ENCODE measurements at regions not wholly inside any gene's neighbourhood (a gene's known extent, or its start where the extent isn't known, plus 50 kb on each side); places are given as distances from the start of the nearest gene placed in this dataset.

GRCh38 chr17:34059423-34060220, 195.5 kb upstream of the CCL2 start:
- H3K9me3 ChIP-seq (replicated peaks in 1 of 3), result no peaks in the 10 kb centered on the region
- TF ChIP-seq POLR2A (IDR thresholded peaks at IDR 0.05) (no peak), CTCF (IDR thresholded peaks at IDR 0.05) (no peak)
- H3K36me3 ChIP-seq (replicated peaks in 1 of 2), result no peaks in the 10 kb centered on the region
- no peaks in the 10 kb centered on the region for H3K27me3 ChIP-seq
- intact Hi-C loops (cut with DNase I), result no loop called here
- no peak overlapping the region for H3K27ac ChIP-seq
- DNase-seq, result no peak
- H3K4me3 ChIP-seq, result no peak overlapping the region
- H3K4me1 ChIP-seq (replicated peaks in 1 of 2), result no peaks in the 10 kb centered on the region
- WGBS, 4 donors, result 86 to 93% (median 90%) methylated on average over 4 to 10 of the region's 10 CpGs

DNA sequence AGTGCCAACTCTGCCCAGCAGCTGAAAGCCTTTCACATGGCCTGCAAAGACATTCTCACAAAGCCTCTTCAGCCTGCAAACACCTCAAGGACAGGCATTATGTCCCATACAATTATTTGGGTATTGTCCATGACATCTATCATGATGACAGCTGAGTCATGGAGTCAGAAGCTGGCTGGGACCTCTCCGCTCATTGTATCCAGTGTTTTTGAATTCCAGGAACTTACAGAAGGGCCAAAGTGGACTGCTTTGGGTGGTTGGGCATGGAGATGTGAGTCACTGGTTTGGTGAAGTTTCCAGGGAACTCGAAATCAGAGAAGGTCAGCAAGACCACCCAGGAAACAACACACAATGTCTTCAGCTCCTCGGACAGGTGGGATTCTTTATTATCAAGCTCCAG, 188.6 kb upstream of the CCL2 start:
- WGBS, 4 donors, result 63 to 79% (median 72%) methylated on average over 3 of the region's 3 CpGs
- H3K9me3 ChIP-seq (replicated peaks in 1 of 3), result no peaks in the 10 kb centered on the region
- H3K4me1 ChIP-seq (replicated peaks in 1 of 2), result no peaks in the 10 kb centered on the region
- no peak overlapping the region for H3K4me3 ChIP-seq
- no peak overlapping the region for H3K27ac ChIP-seq
- intact Hi-C loops (cut with DNase I), result no loop called here
- no peak for DNase-seq
- TF ChIP-seq POLR2A (IDR thresholded peaks at IDR 0.05) (no peak), CTCF (IDR thresholded peaks at IDR 0.05) (no peak)
- no peaks in the 10 kb centered on the region for H3K27me3 ChIP-seq
- no peaks in the 10 kb centered on the region for H3K36me3 ChIP-seq (replicated peaks in 1 of 2)

DNA sequence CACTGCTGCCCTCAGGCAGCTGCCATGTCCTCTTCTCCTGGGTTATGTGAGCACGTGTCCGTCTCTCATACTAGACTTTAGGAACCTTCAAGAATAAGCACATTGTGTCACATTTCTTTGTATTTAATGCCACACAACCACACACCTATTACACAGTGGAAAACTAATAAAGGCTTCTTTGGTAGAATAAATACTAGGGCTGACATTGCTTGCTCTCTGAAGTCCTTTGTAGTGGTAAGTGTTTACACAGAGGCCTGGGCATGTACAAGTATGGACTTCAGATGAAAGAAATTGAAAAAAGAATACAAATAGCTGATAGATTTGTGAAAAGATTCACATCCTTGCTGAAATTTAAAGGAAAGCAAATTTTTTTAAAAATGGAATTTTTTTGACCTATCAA, 188.1 kb upstream of the CCL2 start:
- H3K4me3 ChIP-seq, result no peak overlapping the region
- no peaks in the 10 kb centered on the region for H3K9me3 ChIP-seq (replicated peaks in 1 of 3)
- no peak for TF ChIP-seq POLR2A (IDR thresholded peaks at IDR 0.05)
- no peak for TF ChIP-seq CTCF (IDR thresholded peaks at IDR 0.05)
- intact Hi-C loops (cut with DNase I), result no loop called here
- DNase-seq, result no peak
- no peaks in the 10 kb centered on the region for H3K36me3 ChIP-seq (replicated peaks in 1 of 2)
- no peak overlapping the region for H3K27ac ChIP-seq
- 89 to 96% (median 93%) methylated on average over 2 of the region's 2 CpGs for WGBS, 4 donors
- H3K27me3 ChIP-seq, result no peaks in the 10 kb centered on the region
- H3K4me1 ChIP-seq (replicated peaks in 1 of 2), result no peaks in the 10 kb centered on the region

DNA sequence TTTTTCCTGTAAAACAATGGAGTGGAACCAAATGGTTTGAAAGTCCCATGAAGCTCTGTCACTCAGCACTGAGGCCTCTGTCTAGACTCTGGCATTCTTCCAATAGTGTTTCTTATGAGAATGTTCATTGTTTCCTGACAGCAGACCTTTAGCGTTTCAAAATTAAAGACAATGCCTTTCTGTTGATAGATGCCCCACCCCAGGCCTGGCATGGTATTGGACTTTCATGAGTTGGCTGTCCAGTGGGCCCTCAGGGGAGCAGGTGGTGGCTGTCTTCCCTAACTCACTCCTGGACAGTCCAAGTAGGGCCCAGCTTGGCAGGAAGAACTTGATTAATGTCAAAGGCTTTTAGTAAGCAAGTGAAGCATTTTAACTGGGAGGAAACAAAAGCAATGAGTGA, 186.5 kb upstream of the CCL2 start:
- TF ChIP-seq CTCF (IDR thresholded peaks at IDR 0.05) (no peak), POLR2A (IDR thresholded peaks at IDR 0.05) (no peak)
- WGBS, 4 donors, result 44 to 66% (median 54%) methylated on average over 1 of the region's 1 CpG
- no peaks in the 10 kb centered on the region for H3K36me3 ChIP-seq (replicated peaks in 1 of 2)
- no peak overlapping the region for H3K27ac ChIP-seq
- no peaks in the 10 kb centered on the region for H3K4me1 ChIP-seq (replicated peaks in 1 of 2)
- no peak overlapping the region for H3K4me3 ChIP-seq
- H3K9me3 ChIP-seq (replicated peaks in 1 of 3), result no peaks in the 10 kb centered on the region
- intact Hi-C loops (cut with DNase I), result no loop called here
- DNase-seq, result no peak
- no peaks in the 10 kb centered on the region for H3K27me3 ChIP-seq
